Fibroblast of skin of right quadriceps (primary cell): ENCODE measurements at regions not wholly inside any gene's neighbourhood (a gene's known extent, or its start where the extent isn't known, plus 50 kb on each side); places are given as distances from the start of the nearest gene placed in this dataset.

Experiments
- DNase-seq: peaks from one replicate; pipeline ENCODE4 v3.0.0-alpha.2; 2013

DNA sequence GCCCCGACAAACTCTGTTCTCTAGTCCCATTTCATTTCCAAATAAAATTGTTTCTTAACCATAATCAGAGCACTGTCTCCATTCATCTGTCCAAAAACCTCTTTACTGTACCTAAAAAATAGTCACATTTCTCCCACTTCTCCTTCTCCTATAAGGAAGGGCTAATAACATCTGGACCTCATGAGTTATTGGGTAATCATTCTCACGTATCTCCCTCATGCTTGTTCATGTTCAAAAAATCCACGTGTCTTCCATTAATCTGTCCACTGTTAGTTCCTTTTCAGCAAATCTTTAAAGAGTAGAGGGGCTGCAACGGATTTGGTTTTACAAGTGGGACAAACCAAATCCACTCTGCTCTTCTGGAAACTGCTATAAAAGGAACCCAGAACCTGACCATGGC lies 1418.8 kb downstream of the MRPL39 start:
- DNase-seq, result peak; percentile 22

DNA sequence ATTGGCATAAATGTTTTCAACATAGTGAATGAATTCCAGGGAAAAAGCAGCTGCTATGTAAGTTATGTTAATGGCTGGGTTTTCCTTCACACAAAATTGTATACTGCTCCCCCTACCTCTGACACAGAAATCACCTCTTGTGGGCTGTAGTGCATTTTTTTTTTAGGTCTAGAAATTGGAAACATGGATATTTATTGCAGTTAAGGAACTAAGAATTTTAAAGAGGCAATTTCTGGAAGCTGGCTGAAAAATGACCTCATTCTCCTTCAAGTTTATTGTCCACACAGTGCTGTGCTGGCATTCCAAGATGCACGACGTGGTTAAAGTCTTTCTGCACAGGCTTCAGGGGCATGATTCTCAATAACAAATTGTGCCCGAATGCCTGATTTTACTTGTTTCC lies 1424.2 kb downstream of the MRPL39 start:
- peak; percentile 32 for DNase-seq

DNA sequence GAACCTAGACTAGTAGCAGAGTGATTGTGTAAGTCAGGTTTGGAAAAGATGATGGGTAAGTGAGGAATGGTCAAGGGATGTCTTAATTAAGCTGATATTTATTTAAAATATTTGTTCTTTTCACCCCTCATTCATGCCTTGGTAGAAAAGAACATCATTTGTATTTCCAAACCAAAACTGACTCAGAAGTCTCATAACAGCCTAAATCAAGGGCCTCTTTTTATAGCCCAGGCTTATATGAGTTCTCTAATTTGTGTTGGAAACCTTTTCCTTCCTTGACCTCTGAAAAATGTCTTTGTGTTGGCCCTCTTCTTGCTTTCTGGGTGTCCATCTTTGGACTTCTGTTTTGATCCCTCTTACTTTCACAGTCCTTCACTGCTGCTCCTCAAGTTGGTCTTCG lies 1428.2 kb downstream of the MRPL39 start:
- no peak for DNase-seq

DNA sequence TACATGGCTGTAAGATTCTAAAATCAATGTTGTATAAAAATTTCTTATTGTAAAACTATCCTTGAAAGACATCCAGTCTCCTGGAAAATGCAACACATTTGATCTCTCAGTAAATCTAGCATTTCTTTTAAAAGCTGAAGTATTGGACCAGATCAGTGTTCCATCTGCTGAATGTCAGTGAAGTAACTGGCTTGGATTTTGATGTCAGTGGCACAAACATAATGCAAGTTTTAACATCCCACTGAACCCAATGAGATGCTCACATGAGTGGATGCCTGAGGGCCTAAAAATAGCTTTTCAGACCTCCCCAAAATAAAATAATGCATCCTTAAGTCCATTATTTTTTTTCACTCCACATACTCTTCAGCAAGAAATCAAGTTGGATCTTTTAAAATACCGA lies 1432.2 kb downstream of the MRPL39 start:
- DNase-seq, result no peak

DNA sequence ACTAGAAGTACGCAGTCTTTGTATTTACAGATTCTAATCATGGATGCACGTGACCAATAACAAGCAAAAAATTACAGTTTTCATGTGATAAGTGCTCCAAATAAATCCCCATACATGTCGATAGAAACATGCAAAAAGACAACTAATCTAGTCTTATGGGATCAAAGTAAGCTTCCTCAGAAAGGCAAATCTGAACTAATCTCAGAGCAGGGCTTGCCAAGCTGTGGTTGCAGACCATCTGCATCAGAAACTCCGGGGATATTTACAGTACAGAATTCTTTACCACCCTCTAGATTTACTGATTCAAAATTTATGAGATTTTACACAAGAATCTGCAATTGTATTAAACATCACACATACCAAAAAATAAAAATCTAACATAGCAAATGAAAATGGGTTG lies 1435.5 kb downstream of the MRPL39 start:
- no peak for DNase-seq

DNA sequence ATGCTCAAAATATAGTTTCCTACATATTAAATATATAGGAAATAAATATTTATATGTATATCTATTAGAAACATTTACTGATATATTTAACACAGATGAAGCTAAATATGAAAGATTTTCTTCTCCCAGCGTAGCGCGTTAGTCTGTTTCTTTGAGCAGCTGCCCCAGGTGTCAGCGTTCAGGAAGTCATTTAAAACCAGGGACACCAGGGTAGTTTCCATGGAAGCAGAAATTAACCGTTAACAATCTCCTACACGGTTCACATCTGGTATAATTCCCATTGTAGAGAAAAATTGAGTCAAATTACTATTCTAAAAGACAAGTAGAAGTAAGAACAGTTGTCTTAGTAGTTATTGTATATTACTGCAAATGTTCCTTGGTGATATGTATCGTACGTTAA lies 1443.7 kb downstream of the MRPL39 start:
- no peak for DNase-seq

DNA sequence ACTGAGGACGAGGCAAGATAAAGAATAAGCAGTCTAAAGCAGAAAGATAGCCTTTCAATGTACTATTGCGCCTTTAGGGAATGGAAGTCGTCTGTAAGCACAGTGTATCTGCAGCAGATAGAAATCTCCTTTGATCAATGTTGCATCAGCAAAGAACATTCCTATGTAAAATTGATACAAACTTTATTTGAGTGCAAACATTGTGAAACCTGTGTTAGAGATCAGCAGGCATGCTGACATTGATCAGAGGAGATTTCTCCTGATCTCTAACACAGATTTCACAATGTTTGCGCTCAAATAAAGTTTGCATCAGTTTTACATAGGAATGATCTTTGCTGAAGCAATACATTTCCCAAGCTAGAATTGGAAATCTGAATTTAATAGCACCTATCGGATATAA lies 1446.8 kb downstream of the MRPL39 start:
- DNase-seq, result no peak

DNA sequence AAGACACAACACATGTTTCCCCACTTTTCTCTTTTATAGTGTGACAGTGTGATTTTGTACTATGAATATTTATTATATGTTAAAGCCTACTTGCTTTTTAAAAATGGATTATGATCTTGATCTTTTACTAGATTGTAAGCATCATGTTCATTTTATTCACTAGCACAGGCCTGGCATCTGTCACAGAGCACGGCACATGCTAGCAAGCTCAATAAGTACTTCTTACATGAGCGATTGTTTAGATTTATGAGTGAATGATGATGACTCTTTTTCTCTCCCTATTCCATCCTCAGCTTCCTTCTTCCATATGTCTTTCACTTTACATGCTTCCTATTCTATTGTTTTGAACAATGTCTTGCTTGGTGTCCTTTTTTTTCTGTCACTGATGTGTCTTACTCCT lies 1454.1 kb downstream of the MRPL39 start:
- no peak for DNase-seq

DNA sequence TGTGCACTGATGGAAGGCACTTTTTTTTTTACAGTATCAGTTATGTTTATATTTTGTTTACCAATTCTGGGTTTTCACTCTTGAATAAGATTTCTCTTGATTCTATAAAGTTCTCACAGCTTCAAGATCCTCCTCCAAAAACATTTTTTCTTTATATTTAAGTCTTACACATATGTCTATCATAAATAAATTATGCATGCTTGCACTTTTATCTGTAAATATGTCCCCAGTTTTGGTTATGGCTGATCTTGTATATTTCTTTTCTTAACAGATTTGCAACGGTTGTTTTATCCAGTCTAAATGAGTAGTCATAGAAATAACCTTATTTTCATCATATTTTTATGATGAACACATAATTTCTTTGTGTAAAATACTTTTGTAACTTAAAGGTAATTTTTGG lies 1456.5 kb downstream of the MRPL39 start:
- no peak for DNase-seq

DNA sequence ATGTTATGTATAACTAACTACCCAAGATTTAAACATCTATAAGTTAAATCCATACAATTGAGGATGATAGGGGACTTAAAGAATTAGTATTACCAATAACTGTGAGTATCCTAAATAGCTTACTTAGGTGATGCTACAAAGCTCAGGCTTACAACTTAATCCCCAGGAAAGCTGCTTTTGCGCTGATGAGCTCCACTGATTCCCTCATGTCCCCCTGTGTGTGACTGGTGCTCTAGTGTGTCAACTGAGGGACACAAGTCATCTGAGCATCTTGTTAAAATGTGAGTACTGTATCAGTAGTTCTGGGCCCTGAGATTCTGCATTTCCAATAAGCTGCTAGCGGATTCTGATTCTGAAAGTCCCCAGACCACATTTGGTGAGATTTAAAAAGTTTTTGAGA lies 1458.8 kb downstream of the MRPL39 start:
- DNase-seq, result no peak

DNA sequence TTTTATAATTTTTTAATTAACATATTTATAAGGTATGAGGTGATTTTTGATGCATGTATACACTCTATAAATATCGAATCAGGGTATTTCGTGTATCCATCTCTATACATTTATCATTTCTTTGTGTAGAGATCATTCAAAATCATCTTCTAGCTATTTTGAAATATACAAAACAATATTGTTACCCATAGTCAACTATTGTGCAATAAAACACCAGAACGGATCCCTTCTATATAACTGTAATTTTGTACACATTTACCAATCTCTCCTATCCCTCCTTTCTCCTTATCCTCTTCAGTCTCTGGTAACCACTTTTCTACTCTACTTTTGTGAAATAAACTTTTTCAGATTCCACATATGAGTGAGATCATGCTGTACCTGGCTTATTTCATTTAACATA lies 1459.6 kb downstream of the MRPL39 start:
- DNase-seq, result no peak

DNA sequence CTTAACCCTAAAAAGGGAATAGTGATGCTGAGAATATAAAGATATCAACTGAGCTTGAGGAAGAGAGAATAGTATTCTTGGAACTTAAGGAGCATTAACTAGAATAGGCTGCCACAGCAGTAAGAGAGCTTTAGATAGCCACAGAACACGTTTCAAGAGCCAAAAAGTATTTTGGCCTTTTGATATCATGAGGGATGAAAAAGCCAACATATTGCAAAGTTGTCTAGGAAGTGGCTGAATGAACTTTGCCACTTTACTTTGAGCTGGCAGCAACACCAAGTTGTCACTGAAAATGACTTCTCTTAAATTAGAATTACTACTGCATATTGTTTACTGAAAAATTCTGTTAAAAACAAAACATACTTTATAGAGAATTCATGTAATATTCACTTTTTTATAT lies 1476.2 kb downstream of the MRPL39 start:
- DNase-seq, result no peak

DNA sequence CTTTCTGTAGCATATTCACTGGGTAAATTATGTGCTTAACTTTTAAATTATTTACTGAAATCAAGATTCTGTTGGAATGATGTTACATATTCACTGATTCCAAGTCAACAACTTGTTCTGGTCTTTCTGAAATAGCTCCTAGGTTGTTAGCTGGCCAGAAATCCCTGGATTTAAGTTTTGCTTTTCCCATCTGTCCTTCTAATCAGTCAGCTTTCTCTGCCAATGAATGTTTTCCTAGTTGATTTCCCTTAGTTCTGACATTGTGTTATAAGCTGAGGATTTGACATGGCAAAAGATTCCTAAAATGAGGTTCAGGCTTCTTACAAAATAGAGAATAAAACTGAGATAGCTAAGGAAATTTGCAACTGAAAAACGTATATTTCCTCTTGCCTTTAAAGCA lies 1479.6 kb downstream of the MRPL39 start:
- DNase-seq, result no peak

DNA sequence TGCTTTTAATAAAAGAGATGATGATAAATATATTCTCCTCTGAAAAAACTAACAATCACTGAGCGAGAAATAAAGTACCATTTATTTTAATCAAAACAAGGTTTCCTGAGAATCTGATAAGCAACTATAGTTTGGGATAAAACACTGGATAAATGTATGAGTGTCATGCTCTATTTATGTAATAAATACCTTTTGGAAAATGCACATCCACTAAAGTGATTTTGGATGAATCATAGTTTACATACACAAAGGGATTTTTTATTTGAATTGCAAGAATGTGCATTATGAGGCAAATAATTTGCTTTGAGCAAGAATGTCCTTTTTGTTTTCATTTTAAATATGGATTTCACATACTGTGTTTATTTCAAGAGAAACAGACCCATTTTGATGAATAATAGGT lies 1483.5 kb downstream of the MRPL39 start:
- peak; percentile 19 for DNase-seq

DNA sequence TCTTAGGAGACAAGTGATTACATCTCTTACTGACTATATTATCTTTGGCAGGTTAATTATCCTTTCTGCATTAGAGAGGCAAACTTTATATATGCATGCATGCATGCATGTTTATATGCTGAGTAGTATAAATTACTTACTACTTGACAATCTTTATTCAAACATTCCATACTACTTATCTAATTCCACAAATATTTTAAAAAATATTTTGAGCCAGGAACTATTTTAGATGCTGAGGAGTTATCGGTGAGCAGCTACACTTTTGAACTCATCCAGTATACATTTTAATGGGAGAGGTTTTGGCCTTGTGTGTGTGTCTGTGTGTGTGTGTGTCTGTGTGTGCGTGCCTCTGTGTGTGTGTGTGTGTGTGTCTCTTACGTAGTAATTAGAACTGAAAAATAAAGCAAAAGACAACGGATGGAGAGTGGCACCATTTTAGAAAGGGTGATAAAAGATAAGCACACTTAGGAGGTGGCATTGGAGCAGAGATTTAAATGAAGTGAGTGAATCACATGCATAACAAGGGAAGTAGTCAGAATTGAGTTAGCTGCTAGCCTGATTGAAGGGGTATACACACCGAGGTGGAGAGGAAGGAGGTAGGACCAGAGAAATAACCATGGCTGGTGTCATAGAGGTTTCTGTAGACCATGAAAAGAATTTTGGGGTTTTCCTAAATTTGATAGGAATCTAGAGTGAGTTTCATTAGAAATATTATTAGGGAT lies 1488.4 kb downstream of the MRPL39 start:
- DNase-seq, result peak; percentile 65

DNA sequence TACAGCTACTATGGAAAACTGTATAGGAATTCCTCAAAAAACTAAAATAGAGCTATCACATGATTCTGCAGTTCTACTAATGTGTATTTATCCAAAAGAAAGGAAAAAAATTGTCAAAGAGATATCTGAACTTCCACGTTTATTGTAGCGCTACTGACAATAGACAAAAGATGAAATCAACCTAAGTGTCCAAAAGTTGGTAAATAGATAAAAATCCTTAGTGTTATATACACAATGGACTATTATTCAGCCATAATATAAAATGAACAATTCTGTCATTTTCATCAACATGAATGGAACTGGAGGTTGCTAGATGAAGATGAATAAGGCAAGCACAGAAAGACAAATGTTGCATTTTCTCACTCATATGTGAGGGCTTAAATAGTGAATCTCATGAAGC lies 1492.1 kb downstream of the MRPL39 start:
- no peak for DNase-seq

DNA sequence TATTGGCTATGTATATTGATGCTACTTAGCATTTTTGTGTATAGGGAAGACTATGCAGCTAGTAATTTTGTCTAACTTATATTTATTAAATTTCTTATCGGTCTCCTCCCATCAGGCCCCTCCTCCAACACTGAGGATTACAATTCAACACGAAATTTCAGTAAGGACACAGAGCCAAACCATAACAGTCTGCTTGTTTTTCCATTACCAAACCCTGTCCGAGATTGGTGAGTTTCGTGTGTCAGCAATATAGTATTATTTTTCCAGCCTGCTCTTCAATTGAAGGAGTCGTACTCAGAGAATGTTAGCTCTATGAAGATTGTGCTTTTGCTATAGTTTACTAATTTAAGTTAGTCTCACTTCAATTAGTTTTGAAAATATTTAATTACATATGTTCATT lies 1495.3 kb downstream of the MRPL39 start:
- peak; percentile 5 for DNase-seq

DNA sequence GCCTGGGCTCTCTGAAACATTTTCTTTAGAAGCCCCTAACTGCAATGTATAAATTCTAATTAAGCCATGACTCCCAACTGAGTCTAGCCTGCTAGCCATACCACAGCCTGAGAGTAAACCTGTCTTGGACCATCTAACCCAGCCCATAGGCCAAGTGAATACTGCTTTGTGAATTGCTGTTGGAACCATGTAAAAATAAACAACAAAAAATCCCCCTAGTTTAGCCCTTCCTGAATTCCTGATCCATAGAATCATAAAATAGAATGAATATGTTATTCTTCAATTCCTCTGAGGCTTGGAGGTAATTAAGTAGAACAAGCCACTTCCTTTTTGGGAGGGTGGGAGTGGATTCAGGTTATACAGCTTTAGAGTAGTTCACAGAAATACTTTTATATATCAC lies 1496.4 kb downstream of the MRPL39 start:
- peak; percentile 50 for DNase-seq

DNA sequence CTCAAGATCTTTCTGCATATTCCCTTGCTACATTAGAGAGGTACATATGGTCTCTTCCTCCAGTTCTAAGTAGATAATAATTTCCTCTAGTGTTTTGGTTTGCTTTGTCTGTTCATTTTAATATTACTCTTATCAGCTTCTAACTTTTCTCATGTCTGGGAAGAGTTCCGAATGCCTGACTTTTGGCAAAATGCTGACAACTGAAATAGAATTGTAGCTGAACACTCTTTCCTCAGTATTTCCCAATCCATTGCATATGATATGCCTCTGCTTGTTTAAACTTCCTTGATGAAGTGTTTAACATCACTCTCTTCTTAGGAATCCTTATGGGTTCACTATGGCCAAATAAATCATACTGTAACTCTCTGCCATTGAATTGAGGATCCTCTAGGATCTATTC lies 1510.1 kb downstream of the MRPL39 start:
- DNase-seq, result no peak

DNA sequence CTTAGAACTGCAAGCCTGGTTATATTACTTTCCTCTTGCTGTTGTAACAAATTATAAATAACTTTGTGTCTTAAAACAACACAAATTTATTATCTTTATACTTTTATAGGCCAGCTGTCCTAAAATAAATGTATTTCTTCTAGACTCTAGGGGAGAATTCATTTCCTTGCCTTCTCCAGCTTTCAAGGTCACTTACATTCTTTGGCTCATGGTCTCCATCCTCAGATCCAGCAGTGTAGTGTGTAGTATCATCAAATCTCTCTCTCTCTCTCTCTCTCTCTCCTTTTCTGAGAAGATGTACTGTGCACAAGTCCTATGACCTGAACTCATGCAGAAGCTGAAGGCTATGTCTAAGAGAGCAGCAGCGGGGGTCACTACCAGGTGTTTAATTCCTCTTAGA lies 1510.6 kb downstream of the MRPL39 start:
- DNase-seq, result no peak

DNA sequence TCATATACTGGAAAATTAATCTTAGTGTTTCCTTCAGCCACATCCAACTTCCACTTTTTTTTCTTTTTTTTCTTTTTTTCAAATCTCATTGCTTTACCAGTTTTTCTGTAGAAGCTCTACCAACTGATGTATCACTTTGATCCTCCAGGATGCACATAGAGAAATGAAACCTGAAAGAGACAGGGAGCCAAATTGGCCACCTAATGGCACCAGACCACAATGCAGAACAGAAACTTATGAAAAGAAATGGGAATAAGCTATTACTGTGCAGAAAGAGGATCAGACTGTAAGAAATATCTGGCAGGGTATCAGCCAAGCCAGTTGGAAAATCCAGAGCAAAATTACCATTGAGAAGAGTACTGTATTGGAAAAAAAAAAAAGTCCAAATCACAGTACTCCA lies 1514.2 kb downstream of the MRPL39 start:
- DNase-seq, result no peak

DNA sequence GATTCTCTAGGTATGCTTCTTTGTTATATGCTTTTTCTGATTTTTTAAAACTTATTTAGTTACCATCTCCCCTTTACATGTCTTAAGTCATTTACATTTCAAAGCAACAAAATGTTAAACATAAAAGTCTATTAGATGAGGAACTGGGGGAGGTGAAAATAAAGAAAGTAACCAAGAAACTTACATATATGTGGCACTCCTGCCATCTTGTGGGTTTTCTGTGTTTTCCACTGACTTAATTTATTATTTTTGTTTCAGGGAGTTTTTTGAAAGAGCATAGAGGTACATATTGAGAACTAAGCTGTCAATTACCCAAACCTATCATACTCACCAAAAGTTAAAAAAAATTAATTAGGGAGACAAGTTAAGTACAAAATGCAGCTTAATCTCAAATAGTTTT lies 1531.1 kb downstream of the MRPL39 start:
- DNase-seq, result no peak

DNA sequence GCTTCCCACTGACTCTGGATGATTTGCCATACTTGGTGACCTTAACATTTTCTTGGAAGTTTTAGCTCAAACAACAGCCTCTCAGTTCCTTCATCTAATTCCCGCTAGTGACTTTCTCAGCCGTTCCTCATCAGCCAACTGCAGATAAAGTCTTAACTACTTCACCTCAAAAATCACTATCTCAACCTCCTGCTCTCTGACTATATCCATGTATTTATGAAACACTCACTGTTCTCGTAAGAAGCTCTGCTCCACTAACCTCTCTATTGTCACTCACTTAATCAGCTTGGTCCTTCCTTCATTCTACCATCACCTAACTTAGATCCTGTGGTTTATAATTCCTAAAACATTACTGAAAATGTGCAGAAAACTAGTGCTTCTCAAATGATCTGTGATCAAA lies 1551.6 kb downstream of the MRPL39 start:
- no peak for DNase-seq

DNA sequence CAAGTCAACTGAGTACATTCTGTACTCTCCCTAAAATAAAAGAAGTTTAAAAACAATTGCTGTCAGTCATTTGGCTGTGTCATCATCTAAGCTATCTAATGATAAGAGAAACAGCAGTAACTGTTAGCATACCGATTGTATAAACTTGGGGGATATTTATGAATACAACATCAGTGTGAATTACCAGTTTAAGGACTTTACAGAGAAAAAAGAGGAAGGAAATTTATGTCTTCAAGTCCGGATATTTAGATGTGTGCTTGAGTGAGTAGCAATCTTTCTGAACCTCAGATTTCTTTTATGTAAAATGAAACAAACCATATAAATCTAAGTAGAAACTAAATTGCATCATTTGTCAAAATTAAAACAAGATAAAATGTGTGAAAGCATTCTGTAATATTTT lies 1557.0 kb downstream of the MRPL39 start:
- DNase-seq, result no peak

DNA sequence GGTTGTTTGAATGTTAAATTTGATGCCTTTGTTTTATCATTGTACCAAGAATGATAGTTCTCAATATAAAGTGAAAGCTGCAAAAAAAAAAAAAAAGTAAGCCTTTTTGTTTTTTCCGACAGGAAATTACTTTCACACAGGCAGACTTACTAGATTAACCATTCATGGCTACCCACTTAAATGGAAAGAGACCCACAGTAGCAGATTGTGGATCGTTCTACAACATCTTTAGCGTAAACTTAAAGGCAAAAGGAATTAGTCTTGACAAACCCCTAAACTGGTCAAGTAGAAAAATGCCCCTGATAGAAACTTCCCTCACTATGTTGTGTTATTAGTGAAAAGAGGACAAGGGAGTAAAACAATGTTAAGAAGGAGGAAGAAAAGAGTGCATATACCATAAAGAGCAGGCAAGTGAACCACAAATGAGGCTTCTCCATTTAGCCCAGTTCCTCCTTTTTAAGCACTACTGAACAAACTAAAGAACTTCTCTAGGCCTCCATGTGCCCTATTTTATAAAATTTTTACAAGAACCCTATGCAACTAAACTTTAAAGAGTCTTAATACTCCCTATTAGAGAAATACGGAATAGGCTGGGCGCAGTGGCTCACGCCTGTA lies 1560.3 kb downstream of the MRPL39 start:
- no peak for DNase-seq
